MCF 10A (cell line): ENCODE measurements at regions not wholly inside any gene's neighbourhood (a gene's known extent, or its start where the extent isn't known, plus 50 kb on each side); places are given as distances from the start of the nearest gene placed in this dataset.

Source experiments
- BruUV-seq: library from RNA; stranded (reverse); fragments of 400-500 nt; replicated peaks from 2 replicates; lab custom pipeline; 2021; lab: Mats Ljungman, UMichigan
- CTCF ChIA-PET: fragments of 300-600 bp; sonication (Branson Sonifier 250); formaldehyde crosslinking; extraction: SDS; loops from one replicate; lab custom pipeline; 2021; ENCODE audit warnings: antibody characterized with exemption, inconsistent platforms; lab: Yijun Ruan, JAX
- POLR2A ChIA-PET: fragments of 300-600, 350-650 bp; sonication (Branson Sonifier 250); formaldehyde crosslinking; extraction: SDS; loops from one replicate; lab custom pipeline; 2020; ENCODE audit warnings: antibody characterized with exemption, inconsistent platforms; lab: Yijun Ruan, JAX
- DNase-seq: peaks from one replicate; pipeline ENCODE4 v3.0.0-alpha.2; 2018; ENCODE audit not compliant: unreplicated experiment
- H3K27ac Mint-ChIP-seq: one replicate; pipeline ENCODE4 v1.8.0; 2022; ENCODE audit warnings: mild to moderate bottlenecking, low read depth, mixed read lengths; ENCODE audit not compliant: unreplicated experiment
- H3K27me3 Mint-ChIP-seq: one replicate; pipeline ENCODE4 v1.8.0; 2022; ENCODE audit warnings: mixed read lengths; ENCODE audit not compliant: insufficient read depth, unreplicated experiment
- H3K36me3 Mint-ChIP-seq: one replicate; pipeline ENCODE4 v1.8.0; 2022; ENCODE audit warnings: mild to moderate bottlenecking, moderate library complexity, mixed read lengths; ENCODE audit not compliant: insufficient read depth, unreplicated experiment
- H3K4me1 Mint-ChIP-seq: one replicate; pipeline ENCODE4 v1.8.0; 2022; ENCODE audit warnings: mixed read lengths; ENCODE audit not compliant: insufficient read depth, unreplicated experiment
- H3K4me3 Mint-ChIP-seq: one replicate; pipeline ENCODE4 v1.8.0; 2022; ENCODE audit warnings: mild to moderate bottlenecking, moderate library complexity, mixed read lengths; ENCODE audit not compliant: unreplicated experiment
- H3K9me3 Mint-ChIP-seq: one replicate; pipeline ENCODE4 v1.8.0; 2022; ENCODE audit warnings: mixed read lengths; ENCODE audit not compliant: unreplicated experiment
- intact Hi-C: fragments of 100-400 bp; cut with micrococcal nuclease; formaldehyde crosslinking; loops from 2 replicates; pipeline ENCODE4 v1.14.1; 2022
- TF ChIP-seq, protein P1 (sequence below): fragments of 200-600 bp; IDR thresholded peaks from one replicate; pipeline ENCODE4 v1.8.0; 2022; ENCODE audit warnings: antibody characterized with exemption, mild to moderate bottlenecking; ENCODE audit not compliant: unreplicated experiment

DNA sequence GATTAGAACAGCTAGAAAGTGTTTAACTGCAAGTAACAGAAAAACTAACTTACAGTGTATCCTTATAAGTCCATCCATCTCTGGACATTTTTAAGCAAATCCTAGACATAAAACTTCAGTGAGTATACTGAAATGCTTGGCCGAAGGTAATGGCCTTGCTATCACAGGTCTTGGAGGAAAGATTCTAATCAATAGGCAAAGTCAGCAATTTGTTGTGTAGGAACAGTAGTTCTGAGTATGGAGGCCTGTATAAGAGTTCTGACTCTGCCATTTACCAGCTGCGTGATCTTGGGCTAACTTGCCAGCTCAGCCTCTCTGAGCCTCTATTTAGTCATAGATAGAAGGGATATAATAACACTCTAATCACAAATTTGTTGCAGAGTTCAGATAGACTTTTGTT is 328.1 kb downstream of the IL20RB start:
- H3K4me3 Mint-ChIP-seq: no peak overlapping the region
- POLR2A ChIA-PET: interaction anchor here (0.6 kb wide), 1 partner anchor 150 kb away, joined by 3 read pairs; no protein-coding TSS in a partner anchor
- CTCF ChIA-PET: no interaction called here
- H3K4me1 Mint-ChIP-seq: no peaks in the 10 kb centered on the region
- intact Hi-C loops: no loop called here
- no peaks in the 10 kb centered on the region for H3K36me3 Mint-ChIP-seq
- peaks cover 71% of the 10 kb centered on the region for H3K27me3 Mint-ChIP-seq
- no peak overlapping the region for H3K27ac Mint-ChIP-seq
- no TSS peak for BruUV-seq
- TF ChIP-seq, protein P1, sequence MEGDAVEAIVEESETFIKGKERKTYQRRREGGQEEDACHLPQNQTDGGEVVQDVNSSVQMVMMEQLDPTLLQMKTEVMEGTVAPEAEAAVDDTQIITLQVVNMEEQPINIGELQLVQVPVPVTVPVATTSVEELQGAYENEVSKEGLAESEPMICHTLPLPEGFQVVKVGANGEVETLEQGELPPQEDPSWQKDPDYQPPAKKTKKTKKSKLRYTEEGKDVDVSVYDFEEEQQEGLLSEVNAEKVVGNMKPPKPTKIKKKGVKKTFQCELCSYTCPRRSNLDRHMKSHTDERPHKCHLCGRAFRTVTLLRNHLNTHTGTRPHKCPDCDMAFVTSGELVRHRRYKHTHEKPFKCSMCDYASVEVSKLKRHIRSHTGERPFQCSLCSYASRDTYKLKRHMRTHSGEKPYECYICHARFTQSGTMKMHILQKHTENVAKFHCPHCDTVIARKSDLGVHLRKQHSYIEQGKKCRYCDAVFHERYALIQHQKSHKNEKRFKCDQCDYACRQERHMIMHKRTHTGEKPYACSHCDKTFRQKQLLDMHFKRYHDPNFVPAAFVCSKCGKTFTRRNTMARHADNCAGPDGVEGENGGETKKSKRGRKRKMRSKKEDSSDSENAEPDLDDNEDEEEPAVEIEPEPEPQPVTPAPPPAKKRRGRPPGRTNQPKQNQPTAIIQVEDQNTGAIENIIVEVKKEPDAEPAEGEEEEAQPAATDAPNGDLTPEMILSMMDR: no peak
- no peak for DNase-seq
- H3K9me3 Mint-ChIP-seq: no peaks in the 10 kb centered on the region

DNA sequence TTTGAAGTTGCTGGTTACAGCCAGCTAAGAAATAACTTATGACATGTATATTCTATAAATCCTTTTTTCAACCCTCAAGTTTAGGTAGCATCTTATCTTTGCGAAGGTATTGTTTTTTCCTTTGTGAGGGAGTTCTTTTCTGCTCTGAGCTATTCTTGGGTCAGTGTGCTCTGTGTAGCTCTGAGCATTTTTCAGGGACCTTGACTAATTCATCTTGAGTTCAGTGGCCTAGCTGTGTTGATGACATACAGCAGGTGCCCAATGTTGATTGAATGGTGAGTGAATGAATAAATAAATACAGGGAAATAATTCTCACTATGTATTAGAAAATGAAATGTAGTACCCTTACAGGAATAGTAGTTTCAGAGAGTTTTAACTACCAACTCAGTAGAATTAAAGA is 335.3 kb downstream of the IL20RB start:
- CTCF ChIA-PET: no interaction called here
- no peaks in the 10 kb centered on the region for H3K4me1 Mint-ChIP-seq
- BruUV-seq: no TSS peak
- TF ChIP-seq, protein P1: no peak
- H3K36me3 Mint-ChIP-seq: peaks cover 6% of the 10 kb centered on the region
- intact Hi-C loops: no loop called here
- DNase-seq: no peak
- POLR2A ChIA-PET: no interaction called here
- no peaks in the 10 kb centered on the region for H3K9me3 Mint-ChIP-seq
- H3K27me3 Mint-ChIP-seq: peaks cover 44% of the 10 kb centered on the region
- H3K4me3 Mint-ChIP-seq: no peak overlapping the region
- no peak overlapping the region for H3K27ac Mint-ChIP-seq

GRCh38 chr3:137294139-137294538 is 336.4 kb downstream of the IL20RB start:
- no peaks in the 10 kb centered on the region for H3K9me3 Mint-ChIP-seq
- no peaks in the 10 kb centered on the region for H3K4me1 Mint-ChIP-seq
- intact Hi-C loops: no loop called here
- BruUV-seq: no TSS peak
- peaks cover 42% of the 10 kb centered on the region for H3K27me3 Mint-ChIP-seq
- CTCF ChIA-PET: no interaction called here
- DNase-seq: no peak
- POLR2A ChIA-PET: interaction anchor here (0.6 kb wide), 1 partner anchor 513 kb away, joined by 3 read pairs; no protein-coding TSS in a partner anchor
- peaks cover 6% of the 10 kb centered on the region for H3K36me3 Mint-ChIP-seq
- no peak overlapping the region for H3K4me3 Mint-ChIP-seq
- no peak overlapping the region for H3K27ac Mint-ChIP-seq
- TF ChIP-seq, protein P1: no peak

DNA sequence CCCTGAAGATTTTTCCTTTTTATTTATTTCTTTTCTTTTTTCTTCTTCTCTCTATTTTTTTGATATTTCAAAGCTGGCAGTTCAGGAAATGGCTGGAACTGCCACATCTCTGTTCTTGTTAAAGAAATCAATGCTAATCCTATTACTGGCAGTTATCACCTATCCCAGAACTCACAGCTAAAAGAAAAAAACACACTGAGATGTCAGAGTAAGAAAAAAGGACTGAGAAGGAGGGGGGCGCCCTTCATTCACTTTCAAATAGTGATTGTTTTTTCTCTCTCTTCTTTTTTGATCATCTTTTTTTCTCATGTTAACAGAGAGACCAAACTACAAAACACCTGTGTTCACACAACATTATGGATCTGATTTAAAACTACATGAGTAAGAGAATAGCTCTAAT is 337.1 kb downstream of the IL20RB start:
- no peak for DNase-seq
- ChIA-PET POLR2A (no interaction called here), CTCF (interaction anchor here (1.0 kb wide), 1 partner anchor 15 kb away, joined by 3 read pairs; no protein-coding TSS in a partner anchor)
- no TSS peak for BruUV-seq
- Mint-ChIP-seq H3K4me1 (no peaks in the 10 kb centered on the region), H3K4me3 (no peak overlapping the region), H3K27me3 (peaks cover 38% of the 10 kb centered on the region), H3K36me3 (peaks cover 6% of the 10 kb centered on the region), H3K27ac (no peak overlapping the region), H3K9me3 (no peaks in the 10 kb centered on the region)
- intact Hi-C loops: no loop called here
- TF ChIP-seq, protein P1: no peak
